Breast epithelium (tissue), 4 donors: ENCODE measurements at regions not wholly inside any gene's neighbourhood (a gene's known extent, or its start where the extent isn't known, plus 50 kb on each side); places are given as distances from the start of the nearest gene placed in this dataset.
A peak's percentile ranks its signal among the peaks of the same experiment; 100 is the strongest.

ENCODE experiments used
- DNase-seq, 2 donors: peaks; one replicate each; pipeline ENCODE4 v3.0.0-alpha.2; 2019; ENCODE audit warnings: low spot score in 2 of 2
- H3K27ac ChIP-seq, 2 donors: fragments of 200-600 bp; sonication (generic) in 1 of 2; one replicate each; pipeline ENCODE4 v1.5.1; 2016 to 2019; ENCODE audit warnings: mild to moderate bottlenecking in 1 of 2
- H3K27me3 ChIP-seq, 2 donors: fragments of 200-600 bp; sonication (generic) in 1 of 2; one replicate each; pipeline versions ENCODE4 v1.5.1 to v1.6.0; 2017 to 2019; ENCODE audit warnings: control low read depth in 1 of 2, mild to moderate bottlenecking in 1 of 2
- H3K36me3 ChIP-seq: fragments of 200-600 bp; one replicate; pipeline ENCODE4 v1.5.1; 2019
- H3K4me1 ChIP-seq, 2 donors: fragments of 200-600 bp; sonication (generic); one replicate each; pipeline ENCODE4 v1.5.1; 2016 to 2019; ENCODE audit warnings: control low read depth in 1 of 2
- H3K4me3 ChIP-seq, 3 donors: fragments of 200-600 bp; sonication (generic); 1 replicate in 2 of 3; 2 replicates in 1 of 3; pipeline ENCODE4 v1.5.1; 2016 to 2019; ENCODE audit warnings: mild to moderate bottlenecking in 3 of 3, moderate library complexity in 2 of 3
- H3K9me3 ChIP-seq, 2 donors: fragments of 200-600 bp; sonication (generic) in 1 of 2; one replicate each; pipeline ENCODE4 v1.5.1; 2016 to 2019; ENCODE audit warnings: control low read depth in 1 of 2
- CTCF ChIP-seq, 3 donors: fragments of 450-650 bp; IDR thresholded peaks; one replicate each; pipeline ENCODE4 v1.5.1; 2016 to 2017; ENCODE audit warnings: antibody characterized with exemption in 3 of 3, mild to moderate bottlenecking in 3 of 3, moderate library complexity in 3 of 3
- POLR2A ChIP-seq: fragments of 450-650 bp; IDR thresholded peaks from one replicate; pipeline ENCODE4 v1.6.1; 2016; ENCODE audit warnings: antibody characterized with exemption, mild to moderate bottlenecking, moderate library complexity
- POLR2AphosphoS5 ChIP-seq, 3 donors: sonication (generic); formaldehyde crosslinking; IDR thresholded peaks; one replicate each; pipeline ENCODE4 v1.6.1; 2017; ENCODE audit warnings: antibody characterized with exemption in 3 of 3
- intact Hi-C: fragments of 100-400 bp; cut with DNase I; formaldehyde crosslinking; loops from one replicate; pipeline ENCODE4 v1.15.1; 2023; ENCODE audit warnings: low total_unique reads

- Histone ChIP-seq H3K4me3 (no peak overlapping the region), H3K4me1 (no peaks in the 10 kb centered on the region), H3K9me3 (no peaks in the 10 kb centered on the region), H3K27ac (no peak overlapping the region), H3K27me3 (no peaks in the 10 kb centered on the region), H3K36me3 (no peaks in the 10 kb centered on the region)
- intact Hi-C loops: no loop called here
- TF ChIP-seq CTCF (IDR thresholded peaks at IDR 0.05): no peak
- no peak for TF ChIP-seq POLR2A
- TF ChIP-seq POLR2AphosphoS5 (IDR thresholded peaks at IDR 0.05): no peak
- DNase-seq: no peak
Observed at GRCh38 chr12:46484396-46485061, 112.0 kb upstream of the SLC38A2 start.

DNA sequence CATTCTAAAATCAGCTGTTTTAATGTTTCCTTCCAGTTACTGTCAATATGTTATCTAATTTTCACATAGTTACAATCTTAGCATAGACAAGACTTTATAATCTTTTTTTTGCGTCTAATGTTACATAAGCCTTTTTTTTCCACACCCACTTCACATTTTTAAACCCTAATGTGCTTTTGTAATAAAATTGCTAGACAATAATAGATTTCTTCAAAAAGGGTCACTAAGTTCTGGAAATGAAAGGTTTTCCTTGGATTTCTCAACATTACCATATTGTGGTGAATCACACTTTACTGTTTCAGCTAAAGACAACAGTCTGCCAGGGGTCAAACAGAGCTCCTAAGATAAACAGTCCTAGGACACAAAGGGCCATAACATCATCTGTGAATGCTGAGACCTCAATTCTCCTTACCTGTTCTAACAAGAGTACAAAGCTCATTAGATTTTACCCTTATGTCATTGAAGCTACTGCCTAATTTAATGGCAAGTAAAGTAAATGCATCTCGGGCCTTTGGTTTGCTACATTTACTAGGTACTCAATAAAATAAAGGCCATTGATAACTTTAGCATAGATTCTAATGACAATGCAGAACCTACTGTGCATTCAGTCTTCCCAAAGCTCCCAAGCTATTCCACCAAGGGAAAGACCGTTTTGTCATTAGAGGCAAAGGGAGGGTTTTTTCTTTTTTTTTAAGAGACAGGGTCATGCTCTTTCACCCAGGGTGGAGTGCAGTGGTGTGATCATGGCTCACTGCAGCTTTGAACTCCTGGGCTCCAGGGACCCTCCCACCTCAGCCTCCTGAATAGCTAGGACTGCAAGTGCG, 111.2 kb upstream of the SLC38A2 start:
- H3K9me3 ChIP-seq: no peaks in the 10 kb centered on the region
- TF ChIP-seq POLR2AphosphoS5 (IDR thresholded peaks at IDR 0.05) (no peak), CTCF (IDR thresholded peaks at IDR 0.05) (no peak), POLR2A (no peak)
- no peaks in the 10 kb centered on the region for H3K27me3 ChIP-seq
- intact Hi-C loops: no loop called here
- H3K27ac ChIP-seq: peak overlapping the region in 1 of 2 donors; percentile 27
- DNase-seq: no peak
- no peaks in the 10 kb centered on the region for H3K36me3 ChIP-seq
- H3K4me1 ChIP-seq: no peaks in the 10 kb centered on the region
- no peak overlapping the region for H3K4me3 ChIP-seq

DNA sequence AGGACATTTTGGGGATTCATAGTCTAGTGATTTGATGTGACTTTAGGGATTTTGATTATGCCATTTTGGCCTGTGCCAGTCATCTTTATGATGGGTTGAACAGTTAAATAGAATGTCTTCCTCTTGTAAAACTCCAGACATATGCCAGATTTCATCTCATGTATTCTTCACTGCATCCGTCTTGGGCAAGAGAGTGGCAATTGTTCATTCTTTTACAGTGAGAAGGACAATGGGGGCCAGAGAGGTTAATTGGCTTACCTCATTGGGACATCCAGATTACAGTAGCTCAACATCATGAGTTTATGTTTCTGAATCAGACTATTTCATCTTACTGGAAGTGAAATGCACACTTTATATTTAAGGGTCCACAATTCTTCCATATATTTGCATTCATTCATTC, 108.2 kb upstream of the SLC38A2 start:
- Histone ChIP-seq H3K27me3 (no peaks in the 10 kb centered on the region), H3K27ac (no peak overlapping the region), H3K4me3 (no peak overlapping the region), H3K9me3 (no peaks in the 10 kb centered on the region), H3K36me3 (no peaks in the 10 kb centered on the region), H3K4me1 (no peaks in the 10 kb centered on the region)
- no peak for DNase-seq
- intact Hi-C loops: no loop called here
- TF ChIP-seq CTCF (IDR thresholded peaks at IDR 0.05): no peak
- no peak for TF ChIP-seq POLR2AphosphoS5 (IDR thresholded peaks at IDR 0.05)
- no peak for TF ChIP-seq POLR2A

DNA sequence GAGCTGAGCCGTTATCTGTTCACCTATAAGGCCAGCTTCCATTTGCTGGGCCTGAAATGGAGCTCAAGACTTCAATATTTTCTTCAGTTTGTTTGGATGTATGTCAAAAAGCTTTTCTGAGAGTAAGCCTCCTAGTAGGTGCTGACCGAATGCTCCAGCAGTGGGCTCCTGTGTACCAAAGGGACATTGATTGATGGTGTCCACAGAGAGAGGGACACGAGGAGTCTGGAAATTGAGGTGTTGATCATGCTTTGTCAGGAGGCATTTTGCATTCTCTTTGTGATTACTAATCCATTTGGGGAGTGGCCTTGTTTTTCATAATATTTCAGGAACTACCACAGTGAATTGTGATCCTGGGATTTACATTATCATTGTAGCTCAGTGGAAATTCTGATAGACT, 107.7 kb upstream of the SLC38A2 start:
- intact Hi-C loops: no loop called here
- Histone ChIP-seq H3K4me3 (no peak overlapping the region), H3K27ac (no peak overlapping the region), H3K36me3 (no peaks in the 10 kb centered on the region), H3K4me1 (no peaks in the 10 kb centered on the region), H3K9me3 (no peaks in the 10 kb centered on the region), H3K27me3 (no peaks in the 10 kb centered on the region)
- no peak for TF ChIP-seq POLR2AphosphoS5 (IDR thresholded peaks at IDR 0.05)
- no peak for TF ChIP-seq POLR2A
- no peak for TF ChIP-seq CTCF (IDR thresholded peaks at IDR 0.05)
- no peak for DNase-seq

- no peaks in the 10 kb centered on the region for H3K4me1 ChIP-seq
- DNase-seq: no peak
Observed at GRCh38 chr12:46478123-46478522, 105.5 kb upstream of the SLC38A2 start.

More at GRCh38 chr12:46478123-46478522, 105.5 kb upstream of the SLC38A2 start:
- Histone ChIP-seq H3K27me3 (no peaks in the 10 kb centered on the region), H3K9me3 (no peaks in the 10 kb centered on the region), H3K27ac (no peak overlapping the region), H3K36me3 (no peaks in the 10 kb centered on the region), H3K4me3 (no peak overlapping the region)
- intact Hi-C loops: no loop called here
- TF ChIP-seq POLR2A (no peak), POLR2AphosphoS5 (IDR thresholded peaks at IDR 0.05) (no peak), CTCF (IDR thresholded peaks at IDR 0.05) (no peak)
